ENCODE measurements at regions not wholly inside any gene's neighbourhood (a gene's known extent, or its start where the extent isn't known, plus 50 kb on each side); places are given as distances from the start of the nearest gene placed in this dataset.

GRCh38 chr2:107025291-107025857, 139.4 kb upstream of the ST6GAL2 start:
- no peak for DNase-seq (ENCODE audit: low read depth)

- no peak for DNase-seq (ENCODE audit: low read depth)
Measured at GRCh38 chr2:107025869-107026380, 140.0 kb upstream of the ST6GAL2 start.

- no peak for DNase-seq (ENCODE audit: low read depth)
Measured at GRCh38 chr2:107027205-107027604, 141.2 kb upstream of the ST6GAL2 start.

GRCh38 chr2:107027810-107028209, 141.8 kb upstream of the ST6GAL2 start:
- no peak for DNase-seq (ENCODE audit: low read depth)

- no peak for DNase-seq (ENCODE audit: low read depth)
Measured at GRCh38 chr2:107028661-107029060, 142.7 kb upstream of the ST6GAL2 start.

GRCh38 chr2:107036293-107036692, 150.3 kb upstream of the ST6GAL2 start:
- no peak for DNase-seq (ENCODE audit: low read depth)

- DNase-seq (ENCODE audit: low read depth) = no peak
Measured at GRCh38 chr2:107062173-107062572, 176.2 kb upstream of the ST6GAL2 start.

GRCh38 chr2:107062599-107063220, 176.7 kb upstream of the ST6GAL2 start:
- DNase-seq (ENCODE audit: low read depth) = no peak

GRCh38 chr2:107063228-107063627, 177.3 kb upstream of the ST6GAL2 start:
- no peak for DNase-seq (ENCODE audit: low read depth)

GRCh38 chr2:107064750-107065149, 178.8 kb upstream of the ST6GAL2 start:
- no peak for DNase-seq (ENCODE audit: low read depth)

- no peak for DNase-seq (ENCODE audit: low read depth)
Measured at GRCh38 chr2:107068069-107068916, 182.3 kb upstream of the ST6GAL2 start.

GRCh38 chr2:107069890-107070289, 183.9 kb upstream of the ST6GAL2 start:
- DNase-seq (ENCODE audit: low read depth) = no peak

- no peak for DNase-seq (ENCODE audit: low read depth)
Measured at GRCh38 chr2:107072150-107072940, 186.4 kb upstream of the ST6GAL2 start.

- no peak for DNase-seq (ENCODE audit: low read depth)
Measured at GRCh38 chr2:107078584-107078983, 192.6 kb upstream of the ST6GAL2 start.

GRCh38 chr2:107086497-107086896, 200.5 kb upstream of the ST6GAL2 start:
- DNase-seq (ENCODE audit: low read depth) = no peak

- DNase-seq (ENCODE audit: low read depth) = no peak
Measured at GRCh38 chr2:107088156-107088555, 202.2 kb upstream of the ST6GAL2 start.

- no peak for DNase-seq (ENCODE audit: low read depth)
Measured at GRCh38 chr2:107091163-107091864, 205.3 kb upstream of the ST6GAL2 start.

GRCh38 chr2:107093426-107093957, 207.5 kb upstream of the ST6GAL2 start:
- DNase-seq (ENCODE audit: low read depth) = no peak

- DNase-seq (ENCODE audit: low read depth) = no peak
Measured at GRCh38 chr2:107094450-107094986, 208.6 kb upstream of the ST6GAL2 start.

- DNase-seq (ENCODE audit: low read depth) = no peak
Measured at GRCh38 chr2:107102176-107102575, 216.2 kb upstream of the ST6GAL2 start.

GRCh38 chr2:107107351-107107750, 221.4 kb upstream of the ST6GAL2 start:
- no peak for DNase-seq (ENCODE audit: low read depth)
